SK-N-SH treated with all-trans-retinoic acid at 6 μM for 48 hours (cell line): ENCODE measurements at regions not wholly inside any gene's neighbourhood (a gene's known extent, or its start where the extent isn't known, plus 50 kb on each side); places are given as distances from the start of the nearest gene placed in this dataset.

Experiments used
- ATAC-seq: fragments of 200-7000 bp; cut with Tn5 transposase; 3 replicates; pipeline ENCODE4 v1.9.1; 2020; ENCODE audit warnings: mild to moderate bottlenecking, moderate library complexity
- ARNTL ChIP-seq: fragments of 450-650 bp; formaldehyde crosslinking; IDR thresholded peaks from 2 replicates; pipeline ENCODE4 v1.5.0; 2020; ENCODE audit warnings: low read depth, mild to moderate bottlenecking, moderate library complexity, borderline replicate concordance
- BACH2 ChIP-seq: fragments of 250-450 bp; sonication (Bioruptor Pico); IDR thresholded peaks from 2 replicates; pipeline ENCODE4 v1.9.0; 2021; ENCODE audit warnings: mild to moderate bottlenecking, borderline replicate concordance
- CREB5 ChIP-seq: fragments of 250-450 bp; sonication (Bioruptor Pico); IDR thresholded peaks from 2 replicates; pipeline ENCODE4 v1.5.1; 2020; ENCODE audit warnings: low read depth, mild to moderate bottlenecking, moderate library complexity
- CSDC2 ChIP-seq: fragments of 250-450 bp; sonication (Bioruptor Pico); IDR thresholded peaks from 2 replicates; pipeline ENCODE4 v1.5.0; 2020; ENCODE audit warnings: mild to moderate bottlenecking, moderate library complexity
- CSRNP3 ChIP-seq: fragments of 250-450 bp; sonication (Bioruptor Pico); IDR thresholded peaks from 2 replicates; pipeline ENCODE4 v1.5.1; 2021; ENCODE audit warnings: mild to moderate bottlenecking, moderate library complexity
- ESRRG ChIP-seq: fragments of 250-450 bp; sonication (Bioruptor Pico); IDR thresholded peaks from 2 replicates; pipeline ENCODE4 v1.6.1; 2021; ENCODE audit warnings: mild to moderate bottlenecking
- ISL1 ChIP-seq: fragments of 250-450 bp; sonication (Bioruptor Pico); IDR thresholded peaks from 2 replicates; pipeline ENCODE4 v2.1.2; 2022; ENCODE audit warnings: mild to moderate bottlenecking, moderate library complexity
- OSR1 ChIP-seq: fragments of 250-450 bp; sonication (Bioruptor Pico); IDR thresholded peaks from 2 replicates; pipeline ENCODE4 v1.8.0; 2022; ENCODE audit warnings: moderate library complexity, mild to moderate bottlenecking, inconsistent platforms
- PATZ1 ChIP-seq: fragments of 250-450 bp; sonication (Bioruptor Pico); IDR thresholded peaks from 2 replicates; pipeline ENCODE4 v1.8.0; 2020; ENCODE audit warnings: mild to moderate bottlenecking, moderate library complexity, borderline replicate concordance
- POU6F1 ChIP-seq: fragments of 250-450 bp; sonication (Bioruptor Pico); IDR thresholded peaks from 2 replicates; pipeline ENCODE4 v1.8.0; 2021; ENCODE audit warnings: low read depth, mild to moderate bottlenecking, moderate library complexity, borderline replicate concordance
- PPARA ChIP-seq: fragments of 250-450 bp; sonication (Bioruptor Pico); IDR thresholded peaks from 2 replicates; pipeline ENCODE4 v1.5.0; 2020; ENCODE audit warnings: mild to moderate bottlenecking, borderline replicate concordance
- RARB ChIP-seq: fragments of 250-450 bp; sonication (Bioruptor Pico); IDR thresholded peaks from 2 replicates; pipeline ENCODE4 v1.8.0; 2021; ENCODE audit warnings: mild to moderate bottlenecking, moderate library complexity
- TCF4 ChIP-seq: fragments of 250-450 bp; sonication (Bioruptor Pico); IDR thresholded peaks from 2 replicates; pipeline ENCODE4 v1.8.0; 2021; ENCODE audit warnings: mild to moderate bottlenecking, moderate library complexity, borderline replicate concordance
- TOX ChIP-seq: fragments of 250-450 bp; sonication (Bioruptor Pico); IDR thresholded peaks from 2 replicates; pipeline ENCODE4 v1.8.0; 2021; ENCODE audit warnings: mild to moderate bottlenecking, moderate library complexity, borderline replicate concordance
- TSHZ2 ChIP-seq: fragments of 250-450 bp; sonication (Bioruptor Pico); IDR thresholded peaks from 2 replicates; pipeline ENCODE4 v1.5.0; 2020; ENCODE audit warnings: mild to moderate bottlenecking, moderate library complexity
- ZFP3 ChIP-seq: fragments of 250-450 bp; sonication (Bioruptor Pico); IDR thresholded peaks from 2 replicates; pipeline ENCODE4 v1.5.0; 2020; ENCODE audit warnings: mild to moderate bottlenecking, moderate library complexity
- ZFP30 ChIP-seq: fragments of 450-650 bp; formaldehyde crosslinking; IDR thresholded peaks from 2 replicates; pipeline ENCODE4 v1.5.0; 2022; ENCODE audit warnings: mild to moderate bottlenecking, moderate library complexity
- ZNF70 ChIP-seq: fragments of 450-650 bp; formaldehyde crosslinking; IDR thresholded peaks from 2 replicates; pipeline ENCODE4 v1.5.0; 2020; ENCODE audit warnings: mild to moderate bottlenecking, moderate library complexity
- ZNF8 ChIP-seq: fragments of 450-650 bp; formaldehyde crosslinking; IDR thresholded peaks from 2 replicates; pipeline ENCODE4 v1.5.0; 2020; ENCODE audit warnings: mild to moderate bottlenecking, moderate library complexity

GRCh38 chr2:4096978-4097766, 393.8 kb downstream of the DCDC2C start:
- ATAC-seq = no peak
- no peak for TF ChIP-seq ZFP3 (CRISPR knock-in tag)
- TF ChIP-seq ISL1 = no peak
- TF ChIP-seq ESRRG = no peak
- no peak for TF ChIP-seq RARB (CRISPR knock-in tag)
- TF ChIP-seq POU6F1 (CRISPR knock-in tag) = no peak
- no peak for TF ChIP-seq ZNF70
- TF ChIP-seq CSRNP3 (CRISPR knock-in tag) = no peak
- no peak for TF ChIP-seq PATZ1 (CRISPR knock-in tag)
- TF ChIP-seq, all 23 proteins: peak for 0

GRCh38 chr2:4098137-4098536, 394.8 kb downstream of the DCDC2C start:
- TF ChIP-seq CREB5 (CRISPR knock-in tag) = no peak
- TF ChIP-seq TOX = no peak
- TF ChIP-seq TSHZ2 = no peak
- TF ChIP-seq ESRRG = no peak
- no peak for TF ChIP-seq ZFP30 (CRISPR knock-in tag)
- TF ChIP-seq TCF4 (CRISPR knock-in tag) = no peak
- no peak for TF ChIP-seq ARNTL (CRISPR knock-in tag)
- no peak for TF ChIP-seq PPARA (CRISPR knock-in tag)
- no peak for TF ChIP-seq ZNF8 (CRISPR knock-in tag)
- TF ChIP-seq POU6F1 (CRISPR knock-in tag) = no peak
- TF ChIP-seq CSDC2 (CRISPR knock-in tag) = no peak
- no peak for TF ChIP-seq OSR1 (CRISPR knock-in tag)
- no peak for TF ChIP-seq CSRNP3 (CRISPR knock-in tag)
- TF ChIP-seq BACH2 (CRISPR knock-in tag) = no peak
- ATAC-seq = no peak
